PC-3 (cell line): ENCODE measurements at regions not wholly inside any gene's neighbourhood (a gene's known extent, or its start where the extent isn't known, plus 50 kb on each side); places are given as distances from the start of the nearest gene placed in this dataset.

ENCODE experiments used
- ATAC-seq: fragments of 200-7000 bp; cut with Tn5 transposase; 2 replicates; pipeline ENCODE4 v1.9.1; 2020; ENCODE audit warnings: mild to moderate bottlenecking, moderate library complexity
- BruUV-seq: library from RNA; stranded (reverse); fragments of 400-500 nt; replicated peaks from 2 replicates; lab custom pipeline; 2021; lab: Mats Ljungman, UMichigan
- CTCF ChIA-PET: fragments of 300-600 bp; sonication (Branson Sonifier 250); formaldehyde crosslinking; loops from one replicate; lab custom pipeline; 2022; ENCODE audit warnings: antibody characterized with exemption; lab: Charles Lee
- POLR2A ChIA-PET: fragments of 300-600 bp; sonication (Branson Sonifier 250); formaldehyde crosslinking; loops from one replicate; lab custom pipeline; 2022; ENCODE audit warnings: antibody characterized with exemption; ENCODE audit not compliant: unreplicated experiment; lab: Charles Lee
- DNase-seq: peaks from one replicate; pipeline ENCODE4 v3.0.0-alpha.2; 2015
- H2AFZ ChIP-seq: fragments of 300-600 bp; sonication (generic); 2 replicates; pipeline ENCODE4 v1.6.0; 2016; ENCODE audit warnings: antibody characterized with exemption, low read length
- H3F3A ChIP-seq: fragments of 300-600 bp; sonication (generic); one replicate; pipeline ENCODE4 v1.6.0; 2017; ENCODE audit warnings: antibody characterized with exemption, low read length, control low read depth, mild to moderate bottlenecking; ENCODE audit not compliant: unreplicated experiment
- H3K27ac ChIP-seq: fragments of 300-600 bp; sonication (generic); 2 replicates; pipeline ENCODE4 v1.5.1; 2016; ENCODE audit warnings: mild to moderate bottlenecking, low read length
- H3K27me3 ChIP-seq: fragments of 300-600 bp; sonication (generic); 2 replicates; pipeline ENCODE4 v1.6.1; 2016; ENCODE audit warnings: low read length, mixed read lengths
- H3K36me3 ChIP-seq: fragments of 300-600 bp; sonication (generic); 2 replicates; pipeline ENCODE4 v1.6.1; 2016; ENCODE audit warnings: low read depth, mixed run types, low read length, mixed read lengths
- H3K4me1 ChIP-seq: fragments of 300-600 bp; sonication (generic); 2 replicates; pipeline ENCODE4 v1.5.1; 2016; ENCODE audit warnings: low read length; ENCODE audit not compliant: insufficient read depth
- H3K4me2 ChIP-seq: fragments of 300-600 bp; sonication (generic); 2 replicates; pipeline ENCODE4 v1.6.0; 2016; ENCODE audit warnings: low read length
- H3K4me3 ChIP-seq: fragments of 300-600 bp; sonication (generic); 2 replicates; pipeline ENCODE4 v1.5.1; 2016; ENCODE audit warnings: mild to moderate bottlenecking, low read length, mixed read lengths
- H3K79me2 ChIP-seq: fragments of 300-600 bp; sonication (generic); 2 replicates; pipeline ENCODE4 v1.6.1; 2017; ENCODE audit warnings: low read length, mixed read lengths
- H3K9ac ChIP-seq: fragments of 300-600 bp; sonication (generic); 2 replicates; pipeline ENCODE4 v1.6.0; 2016; ENCODE audit warnings: mild to moderate bottlenecking, low read length
- H3K9me2 ChIP-seq: fragments of 300-600 bp; sonication (generic); replicated peaks from 2 replicates; pipeline ENCODE4 v1.6.1; 2016; ENCODE audit warnings: mixed run types, low read length, mixed read lengths
- H3K9me3 ChIP-seq: fragments of 300-600 bp; sonication (generic); 2 replicates; pipeline ENCODE4 v1.6.1; 2016; ENCODE audit warnings: low read length, mixed read lengths
- H4K20me1 ChIP-seq: fragments of 300-600 bp; sonication (generic); 2 replicates; pipeline ENCODE4 v1.6.1; 2016; ENCODE audit warnings: low read length, mixed read lengths
- CTCF ChIP-seq: fragments of 300-600 bp; sonication (generic); conservative IDR thresholded peaks from 2 replicates; pipeline ENCODE4 v1.5.1; 2017; ENCODE audit warnings: antibody characterized with exemption, low read depth, mild to moderate bottlenecking, low read length
- EZH2 ChIP-seq: fragments of 300-600 bp; sonication (generic); IDR thresholded peaks from one replicate; pipeline ENCODE4 v1.6.1; 2017; ENCODE audit warnings: antibody characterized with exemption, mild to moderate bottlenecking, low read length; ENCODE audit not compliant: unreplicated experiment
- EZH2phosphoT487 ChIP-seq: fragments of 300-600 bp; sonication (generic); IDR thresholded peaks from 2 replicates; pipeline ENCODE4 v1.6.1; 2018; ENCODE audit warnings: mild to moderate bottlenecking, antibody characterized with exemption, low read length, borderline replicate concordance
- intact Hi-C: fragments of 100-400 bp; cut with micrococcal nuclease; formaldehyde crosslinking; loops from 2 replicates; pipeline ENCODE4 v1.9.0; 2023

- Histone ChIP-seq H3K27me3 (peaks cover 35% of the 10 kb centered on the region), H3K79me2 (no peaks in the 10 kb centered on the region), H4K20me1 (no peaks in the 10 kb centered on the region), H3K9me3 (no peaks in the 10 kb centered on the region), H3K9ac (no peak overlapping the region), H3K27ac (no peak overlapping the region), H3K4me1 (no peaks in the 10 kb centered on the region), H3K9me2 (no peaks in the 10 kb centered on the region), H3K4me2 (no peak overlapping the region), H3K4me3 (no peak overlapping the region), H3F3A (no peaks in the 10 kb centered on the region), H3K36me3 (no peaks in the 10 kb centered on the region), H2AFZ (no peak overlapping the region)
- DNase-seq (no peak), ATAC-seq (no peak)
- no peak for TF ChIP-seq EZH2phosphoT487
- TF ChIP-seq EZH2, result no peak
- no peak for TF ChIP-seq CTCF
- intact Hi-C loops, result no loop called here
- POLR2A ChIA-PET, result no interaction called here
- no TSS peak for BruUV-seq
- CTCF ChIA-PET, result no interaction called here
These were observed 82.1 kb downstream of the PYDC2 start for GRCh38 chr3:191543018-191543417.

GRCh38 chr3:191543897-191544296 lies 82.9 kb downstream of the PYDC2 start:
- Histone ChIP-seq H3K9me3 (no peaks in the 10 kb centered on the region), H3K9me2 (no peaks in the 10 kb centered on the region), H3K27ac (no peak overlapping the region), H3K27me3 (peaks cover 27% of the 10 kb centered on the region), H3K36me3 (no peaks in the 10 kb centered on the region), H3K4me1 (no peaks in the 10 kb centered on the region), H3K4me2 (no peak overlapping the region), H3K79me2 (no peaks in the 10 kb centered on the region), H2AFZ (no peak overlapping the region), H3F3A (no peaks in the 10 kb centered on the region), H3K4me3 (no peak overlapping the region), H3K9ac (no peak overlapping the region), H4K20me1 (no peaks in the 10 kb centered on the region)
- POLR2A ChIA-PET, result no interaction called here
- TF ChIP-seq CTCF (no peak), EZH2phosphoT487 (no peak), EZH2 (no peak)
- ATAC-seq, result no peak
- intact Hi-C loops, result no loop called here
- CTCF ChIA-PET, result no interaction called here
- BruUV-seq, result no TSS peak
- no peak for DNase-seq

- DNase-seq (no peak), ATAC-seq (no peak)
- H3K79me2 ChIP-seq, result no peaks in the 10 kb centered on the region
- no peak overlapping the region for H3K27ac ChIP-seq
- CTCF ChIA-PET, result no interaction called here
- no peaks in the 10 kb centered on the region for H3K9me3 ChIP-seq
- BruUV-seq, result no TSS peak
- POLR2A ChIA-PET, result no interaction called here
- no peak overlapping the region for H3K4me2 ChIP-seq
- no peak overlapping the region for H2AFZ ChIP-seq
- no peak for TF ChIP-seq EZH2phosphoT487
- TF ChIP-seq CTCF, result no peak
- TF ChIP-seq EZH2, result no peak
- no peaks in the 10 kb centered on the region for H4K20me1 ChIP-seq
- no peak overlapping the region for H3K4me3 ChIP-seq
- intact Hi-C loops, result no loop called here
- H3K27me3 ChIP-seq, result 0 out of 2 replicates have a peak, but pooled peaks cover 4% of the 10 kb centered on the region
- no peaks in the 10 kb centered on the region for H3F3A ChIP-seq
- H3K4me1 ChIP-seq, result no peaks in the 10 kb centered on the region
- no peaks in the 10 kb centered on the region for H3K9me2 ChIP-seq
- no peak overlapping the region for H3K9ac ChIP-seq
- H3K36me3 ChIP-seq, result no peaks in the 10 kb centered on the region
These were observed 88.4 kb downstream of the PYDC2 start for GRCh38 chr3:191549357-191549756.
